NCI-H1694 (cell line): ENCODE measurements at regions not wholly inside any gene's neighbourhood (a gene's known extent, or its start where the extent isn't known, plus 50 kb on each side); places are given as distances from the start of the nearest gene placed in this dataset.
"Not testable (repeated sequence)": the region's sequence is repeated elsewhere in the genome, so short reads cannot be mapped to it uniquely, and the experiment has no call there.

ENCODE experiments used
- DNase-seq: peaks from one replicate; lab custom pipeline; 2025; lab: John Stamatoyannopoulos, UW

DNA sequence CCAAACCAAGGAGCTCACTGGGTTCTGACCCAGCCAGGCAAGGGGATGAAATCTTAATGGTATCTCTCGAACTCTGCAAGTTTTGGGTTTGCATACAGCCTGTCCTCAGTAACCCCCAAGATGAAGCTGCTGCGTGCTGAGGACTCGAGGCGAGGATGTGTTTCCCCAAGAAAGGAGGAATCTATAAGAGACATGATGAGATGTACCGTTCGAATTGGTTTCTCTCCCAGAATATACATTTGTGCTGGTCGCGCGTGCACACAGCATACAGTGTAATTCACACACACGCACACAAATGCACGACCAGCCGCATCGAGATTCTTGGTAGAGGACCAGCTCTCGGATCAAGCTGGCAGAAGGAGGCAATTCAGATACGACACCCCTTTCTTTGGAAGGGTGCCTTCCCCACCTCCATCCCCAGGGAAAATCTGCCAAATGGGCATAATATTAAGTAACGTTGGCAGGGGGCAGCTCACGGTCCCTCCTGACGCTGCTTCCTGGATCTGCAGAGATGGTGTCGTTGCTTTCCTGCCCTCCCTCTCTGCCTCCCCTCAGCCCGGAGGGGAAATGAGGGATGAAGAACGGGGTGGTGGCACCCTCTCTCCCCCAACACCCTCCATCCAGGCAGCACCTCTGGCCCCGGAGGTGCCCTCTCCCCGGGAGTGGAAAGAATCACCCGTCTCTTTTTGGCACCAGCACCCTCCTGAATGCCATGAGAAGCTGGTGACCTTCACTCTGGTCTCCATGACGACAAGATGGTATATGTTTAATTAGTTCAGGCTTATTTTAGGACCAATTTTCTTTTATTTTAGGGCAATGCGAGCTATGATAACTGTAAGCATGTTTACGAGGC is 310.2 kb downstream of the ZNF536 start:
- DNase-seq = no peak

DNA sequence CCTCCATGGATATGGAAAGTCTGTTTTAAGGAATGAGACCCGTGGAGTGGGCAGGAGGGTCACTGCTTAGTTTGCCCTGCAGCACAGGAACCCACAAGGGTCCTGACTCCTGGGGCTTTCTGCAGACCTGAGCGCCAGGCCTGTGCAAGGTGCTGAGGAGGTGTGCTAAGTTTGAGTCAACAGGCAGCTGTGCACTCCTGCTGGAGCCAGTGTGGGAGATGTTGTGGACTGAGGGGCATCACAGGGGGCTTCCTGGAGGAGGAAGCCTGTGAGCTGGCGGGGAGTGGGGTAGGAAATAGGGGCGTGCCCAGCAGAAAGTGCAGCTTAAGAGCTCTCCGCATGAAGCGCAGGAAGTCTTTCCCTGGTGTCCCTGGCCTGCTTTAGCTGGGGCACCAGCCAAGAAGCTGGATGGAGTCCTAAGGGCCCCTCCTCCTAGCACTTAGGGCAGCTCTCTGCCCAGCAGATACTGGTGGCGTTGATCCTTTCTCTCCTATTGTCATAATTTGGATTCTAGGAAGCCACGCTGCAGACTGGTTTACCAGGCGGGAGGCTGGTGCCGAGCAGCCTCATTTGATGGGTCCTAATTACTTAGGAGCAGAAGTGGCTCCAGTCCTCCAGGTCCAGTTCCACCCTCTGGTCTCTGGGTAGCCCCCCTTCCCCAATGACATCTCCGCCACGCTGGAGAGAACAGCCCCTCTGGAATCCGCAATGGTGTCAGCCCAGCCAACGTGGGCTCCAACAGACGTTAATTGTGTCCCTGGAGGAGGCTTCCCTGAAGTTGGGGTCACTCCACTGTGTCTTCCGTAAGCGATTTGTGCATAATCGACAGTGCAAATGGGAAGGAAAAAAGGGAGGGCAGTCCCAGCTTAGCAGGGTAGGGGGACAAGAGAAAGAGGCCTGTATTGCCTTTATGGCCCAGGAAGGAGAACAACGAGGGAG is 309.2 kb downstream of the ZNF536 start:
- no peak for DNase-seq

DNA sequence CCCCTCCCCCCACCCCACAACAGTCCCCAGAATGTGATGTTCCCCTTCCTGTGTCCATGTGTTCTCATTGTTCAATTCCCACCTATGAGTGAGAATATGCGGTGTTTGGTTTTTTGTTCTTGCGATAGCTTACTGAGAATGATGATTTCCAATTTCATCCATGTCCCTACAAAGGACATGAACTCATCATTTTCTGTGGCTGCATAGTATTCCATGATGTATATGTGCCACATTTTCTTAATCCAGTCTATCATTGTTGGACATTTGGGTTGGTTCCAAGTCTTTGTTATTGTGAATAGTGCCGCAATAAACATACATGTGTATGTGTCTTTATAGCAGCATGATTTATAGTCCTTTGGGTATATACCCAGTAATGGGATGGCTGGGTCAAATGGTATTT is 308.2 kb downstream of the ZNF536 start:
- not testable (repeated sequence) for DNase-seq

DNA sequence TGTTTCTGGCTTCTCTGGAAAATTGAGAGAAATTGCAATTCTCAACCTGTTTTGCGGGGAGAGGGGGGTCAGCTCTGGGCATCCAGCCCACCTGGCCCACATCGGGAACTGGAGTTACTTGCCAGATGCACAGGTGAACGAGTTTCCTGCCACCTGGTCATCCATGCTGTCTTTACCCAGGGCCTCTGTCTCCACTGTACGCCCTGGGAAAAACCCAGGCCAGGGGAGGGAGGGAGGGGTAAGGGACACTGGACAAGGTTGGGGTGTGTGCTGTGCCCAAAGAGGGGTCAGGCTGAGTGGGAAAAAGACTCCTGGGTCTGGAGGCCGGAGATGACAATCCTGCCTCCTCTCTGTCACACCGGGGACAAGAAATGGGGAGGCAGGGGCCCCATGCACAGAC is 307.6 kb downstream of the ZNF536 start:
- DNase-seq = no peak

DNA sequence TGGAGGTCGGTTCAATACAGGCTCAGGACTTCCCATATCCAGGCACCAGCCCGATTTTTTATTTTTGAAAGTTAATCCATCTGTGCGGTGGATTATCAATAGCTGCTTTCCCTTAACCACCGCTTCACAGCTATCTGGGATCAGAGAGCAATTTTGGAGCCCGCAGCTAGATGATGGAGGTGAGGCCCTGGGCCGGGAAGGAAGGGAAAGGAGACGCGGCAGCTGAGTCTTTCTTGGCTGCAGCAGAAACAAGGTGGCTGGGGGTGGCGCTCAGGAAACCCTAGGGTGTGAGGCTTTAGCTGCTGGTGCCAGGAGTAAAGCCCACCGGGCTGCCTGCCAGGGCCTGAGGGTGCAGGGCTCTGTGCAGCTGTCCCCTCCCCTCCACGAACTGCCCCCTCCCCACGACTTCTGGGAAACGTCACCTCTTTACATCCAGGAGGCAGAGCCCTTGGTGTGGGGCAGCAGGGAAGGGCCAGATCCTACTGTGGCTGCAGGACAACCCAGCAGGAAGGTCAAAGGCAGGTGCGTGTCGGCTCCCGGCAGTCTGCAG is 307.0 kb downstream of the ZNF536 start:
- DNase-seq = no peak

DNA sequence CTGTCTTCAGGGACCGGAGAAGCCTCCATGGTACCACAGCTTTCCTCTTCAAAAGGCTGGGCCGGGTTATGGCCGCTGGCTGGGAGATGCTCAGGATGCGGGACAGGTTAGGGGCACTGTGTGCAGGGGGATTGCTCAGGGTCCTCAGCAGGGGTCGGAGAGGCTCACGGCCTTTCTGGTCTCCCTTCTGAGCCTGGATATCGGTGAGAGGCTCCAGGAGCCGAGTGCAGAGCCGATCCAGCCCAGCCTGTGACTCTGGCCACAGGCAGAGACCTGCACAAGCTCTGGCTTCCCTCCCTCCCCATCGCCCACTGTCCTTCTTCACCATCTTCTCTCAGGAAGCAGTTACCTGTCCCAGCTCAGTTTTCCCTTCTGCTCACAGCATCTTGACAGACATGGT is 306.0 kb downstream of the ZNF536 start:
- DNase-seq = no peak

DNA sequence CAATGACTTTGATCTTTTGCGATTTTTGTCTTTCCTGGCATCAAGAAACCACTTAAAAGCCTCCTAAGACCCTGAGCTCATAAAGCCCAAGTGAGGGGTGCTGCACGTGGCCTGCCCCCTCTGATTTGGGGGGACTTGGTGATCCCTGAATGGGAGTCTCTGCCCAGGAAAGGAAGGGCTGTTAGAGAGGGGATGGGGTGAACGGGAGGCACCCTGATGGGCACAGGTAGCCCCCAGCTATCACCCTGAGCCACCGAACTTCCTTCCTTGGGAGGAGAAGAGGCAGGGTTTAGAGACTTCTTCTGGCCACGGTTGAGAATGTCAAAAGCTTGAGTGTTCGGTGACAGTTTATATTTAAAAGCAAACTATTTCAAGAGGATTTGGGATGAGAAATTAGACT is 305.5 kb downstream of the ZNF536 start:
- no peak for DNase-seq

DNA sequence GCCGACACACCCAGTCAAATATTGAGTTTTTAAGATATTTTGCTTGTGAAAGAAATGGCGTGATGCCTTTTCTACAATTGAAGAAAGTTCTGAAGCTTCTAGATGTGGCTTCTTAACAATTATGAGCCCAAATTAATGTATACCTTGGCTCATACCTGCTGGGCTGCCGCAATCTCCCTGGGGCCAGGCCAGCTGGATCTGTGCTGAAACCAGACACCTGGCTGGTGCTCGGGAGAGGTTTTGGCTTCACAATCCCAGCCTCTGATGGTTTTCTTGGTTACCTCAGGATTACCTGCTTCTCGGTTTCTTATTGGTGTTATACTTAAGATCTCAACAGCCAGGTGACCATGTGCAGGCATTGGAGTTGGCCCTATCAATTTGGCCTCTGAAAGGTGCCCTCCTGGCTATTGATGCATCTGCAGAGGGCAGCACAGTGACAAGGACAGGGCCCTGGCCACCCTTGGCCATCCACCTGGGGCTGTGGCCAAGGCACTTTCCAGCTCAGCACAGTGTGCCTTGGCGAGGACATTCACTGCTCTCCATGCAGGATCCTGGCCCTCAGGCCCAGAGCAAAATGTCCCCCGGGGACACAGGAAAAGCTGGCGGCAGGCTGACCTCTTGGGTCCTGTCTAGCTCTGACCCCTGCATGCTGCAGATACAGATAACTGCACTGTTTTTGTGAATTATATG is 305.0 kb downstream of the ZNF536 start:
- no peak for DNase-seq

DNA sequence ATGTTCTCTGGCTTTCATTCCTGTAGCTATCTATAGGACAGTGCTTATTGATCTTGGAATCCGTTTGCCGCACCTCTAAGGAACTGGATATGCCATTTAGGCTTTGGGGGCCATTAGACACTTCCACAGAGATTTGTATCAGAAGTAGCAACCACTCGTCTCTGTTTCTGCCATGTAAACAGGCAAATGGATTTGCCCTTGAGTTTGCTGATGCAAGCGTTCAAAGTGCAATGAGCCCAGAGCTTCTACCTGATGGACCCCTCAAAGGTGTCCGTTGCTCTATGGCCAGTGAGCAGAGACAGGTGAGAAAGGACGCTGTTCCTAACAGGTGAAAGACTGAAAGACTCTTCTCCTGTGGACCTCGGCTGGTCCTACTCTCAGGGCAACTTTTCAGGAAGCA is 302.9 kb downstream of the ZNF536 start:
- no peak for DNase-seq

DNA sequence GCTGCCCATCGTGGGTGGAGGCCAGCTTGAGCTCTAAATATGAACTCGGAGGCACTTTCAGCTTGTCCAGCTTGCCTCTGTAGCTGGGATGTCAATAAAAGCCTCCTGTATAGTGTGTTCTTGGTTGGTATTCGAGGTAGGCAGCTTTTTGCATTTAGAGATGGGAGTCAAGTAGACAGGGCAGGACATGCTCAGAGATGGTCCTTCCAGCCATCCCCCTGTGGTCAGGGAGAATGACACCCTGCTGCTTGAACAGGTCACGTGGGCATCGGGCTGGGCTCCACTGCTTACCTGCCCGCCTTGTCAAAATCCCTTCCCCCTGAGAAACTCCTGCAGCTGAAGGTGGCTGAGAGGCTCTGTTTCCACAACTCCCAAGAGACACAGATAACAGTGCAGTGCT is 302.5 kb downstream of the ZNF536 start:
- no peak for DNase-seq

DNA sequence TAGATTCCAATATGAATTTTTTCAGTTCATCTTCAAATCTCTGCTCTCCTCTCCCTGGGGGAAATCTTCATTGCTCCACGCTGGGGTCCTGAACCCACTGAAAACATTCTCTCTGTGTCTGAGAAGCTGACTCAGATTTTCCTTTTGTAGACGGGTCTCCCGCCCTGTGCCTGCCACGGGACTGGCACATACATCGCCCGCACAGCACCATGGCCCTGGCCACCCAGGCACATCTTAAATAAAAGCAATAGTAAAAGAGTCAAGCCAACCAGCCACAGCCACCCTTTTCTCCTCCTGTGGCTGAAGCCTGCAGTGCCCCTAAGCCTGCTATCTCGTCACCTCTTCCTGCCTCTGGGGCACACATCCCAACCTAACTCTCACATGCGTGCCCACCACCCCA is 301.2 kb downstream of the ZNF536 start:
- DNase-seq = no peak

DNA sequence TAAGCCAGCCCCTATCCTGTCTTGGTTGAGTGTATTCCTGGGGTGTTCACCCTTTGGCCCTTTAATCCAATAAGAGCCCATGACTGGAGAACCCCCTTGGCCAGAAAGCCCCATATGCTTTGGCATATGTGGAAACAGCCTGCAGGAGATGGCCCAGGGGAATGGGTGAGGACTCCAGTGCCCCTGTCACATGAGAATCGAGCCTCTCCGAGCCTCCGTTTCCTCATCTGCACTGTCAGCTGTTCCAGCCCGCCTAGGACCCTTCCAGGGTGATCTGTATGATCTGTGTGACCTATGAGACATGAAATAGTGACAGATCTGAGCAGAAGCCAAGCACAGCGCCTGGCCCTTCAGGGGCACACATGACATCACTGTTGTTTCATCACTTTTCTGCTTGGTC is 300.7 kb downstream of the ZNF536 start:
- no peak for DNase-seq

DNA sequence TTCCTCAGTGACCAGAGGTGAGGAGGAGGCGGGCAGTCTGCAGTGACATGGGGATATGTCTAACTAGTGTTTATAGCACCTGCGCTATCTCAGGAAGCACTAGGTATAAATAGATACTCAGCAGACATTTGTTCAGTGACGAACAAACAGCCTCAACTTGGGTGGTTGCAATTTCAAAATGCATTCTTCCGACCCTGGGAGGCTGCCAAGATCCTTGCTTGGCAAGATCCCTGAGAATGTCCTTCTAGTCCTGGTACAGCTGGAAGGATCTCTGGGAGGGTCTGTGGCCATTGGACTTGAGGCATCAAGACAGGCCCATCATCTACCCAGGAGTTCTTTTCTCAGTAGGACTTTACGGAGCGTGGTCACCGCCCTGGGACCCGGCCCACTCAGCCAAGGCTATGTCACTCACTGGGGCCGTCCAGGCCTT is 299.5 kb downstream of the ZNF536 start:
- no peak for DNase-seq

DNA sequence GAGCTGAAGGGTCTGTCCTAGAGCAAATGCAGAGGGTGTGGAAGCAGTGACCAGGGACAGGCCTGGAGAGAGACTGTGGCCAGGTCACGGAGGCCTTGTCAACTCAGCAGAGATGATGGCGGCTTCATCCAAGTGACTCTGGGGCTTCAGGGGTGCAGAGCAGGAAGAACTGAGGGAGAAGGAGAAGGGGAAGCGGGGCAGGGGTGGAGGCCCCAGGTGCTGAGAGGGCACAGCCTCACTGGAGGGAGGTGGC is 299.1 kb downstream of the ZNF536 start:
- no peak for DNase-seq

DNA sequence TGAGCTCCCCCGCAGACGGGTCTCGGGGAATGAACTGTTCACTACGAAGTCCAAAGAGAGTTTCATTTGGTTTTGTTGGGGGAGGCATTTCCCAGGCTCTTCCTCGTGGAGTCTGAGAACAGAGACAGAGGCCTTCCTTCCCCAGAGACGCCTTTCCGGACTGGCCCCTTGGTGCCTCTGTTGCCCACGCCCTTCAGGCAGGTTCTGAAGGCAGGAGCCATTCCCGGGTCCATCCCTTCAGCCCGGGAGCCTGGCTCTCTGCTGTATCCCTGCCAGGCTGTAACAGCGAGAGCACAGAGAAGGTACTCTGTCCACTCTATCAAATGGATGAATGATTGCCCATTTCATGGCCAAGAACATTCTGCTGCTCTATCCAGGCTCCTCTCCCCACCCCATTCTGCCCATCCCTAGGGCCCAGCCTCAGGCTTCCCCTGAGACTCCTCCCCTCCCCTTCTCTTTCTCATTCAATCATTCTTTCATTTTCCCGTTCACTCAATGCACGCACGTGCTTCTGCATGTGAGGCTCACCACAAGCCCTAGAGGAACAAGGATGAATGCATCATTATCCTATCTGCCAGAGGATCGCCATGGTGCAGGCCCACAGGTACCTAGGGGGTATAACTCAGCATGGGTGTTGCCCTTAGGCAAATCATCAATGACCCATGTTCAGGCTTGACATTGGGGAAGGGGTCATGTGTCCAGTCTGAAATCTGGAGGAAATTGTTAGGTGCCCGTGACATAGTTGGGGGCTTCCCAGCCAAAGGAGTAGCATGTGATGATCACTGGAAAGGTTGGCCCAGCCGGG is 298.6 kb downstream of the ZNF536 start:
- DNase-seq = no peak

DNA sequence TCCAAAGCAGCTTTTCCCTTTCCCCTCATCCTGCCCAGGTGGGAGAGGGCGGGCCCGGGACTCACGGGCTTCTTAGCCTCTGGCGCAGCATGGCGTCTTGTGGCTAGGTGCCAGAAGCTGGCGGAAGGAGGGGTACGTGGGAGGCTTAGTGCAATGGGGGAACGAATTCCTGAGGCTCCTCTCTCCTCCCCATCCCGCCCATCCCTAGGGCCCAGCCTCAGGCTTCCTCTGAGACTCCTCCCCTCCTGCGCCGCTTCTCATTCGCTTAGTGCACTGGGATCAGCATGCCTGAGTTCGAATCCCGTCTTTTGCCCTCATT is 297.8 kb downstream of the ZNF536 start:
- DNase-seq = no peak

DNA sequence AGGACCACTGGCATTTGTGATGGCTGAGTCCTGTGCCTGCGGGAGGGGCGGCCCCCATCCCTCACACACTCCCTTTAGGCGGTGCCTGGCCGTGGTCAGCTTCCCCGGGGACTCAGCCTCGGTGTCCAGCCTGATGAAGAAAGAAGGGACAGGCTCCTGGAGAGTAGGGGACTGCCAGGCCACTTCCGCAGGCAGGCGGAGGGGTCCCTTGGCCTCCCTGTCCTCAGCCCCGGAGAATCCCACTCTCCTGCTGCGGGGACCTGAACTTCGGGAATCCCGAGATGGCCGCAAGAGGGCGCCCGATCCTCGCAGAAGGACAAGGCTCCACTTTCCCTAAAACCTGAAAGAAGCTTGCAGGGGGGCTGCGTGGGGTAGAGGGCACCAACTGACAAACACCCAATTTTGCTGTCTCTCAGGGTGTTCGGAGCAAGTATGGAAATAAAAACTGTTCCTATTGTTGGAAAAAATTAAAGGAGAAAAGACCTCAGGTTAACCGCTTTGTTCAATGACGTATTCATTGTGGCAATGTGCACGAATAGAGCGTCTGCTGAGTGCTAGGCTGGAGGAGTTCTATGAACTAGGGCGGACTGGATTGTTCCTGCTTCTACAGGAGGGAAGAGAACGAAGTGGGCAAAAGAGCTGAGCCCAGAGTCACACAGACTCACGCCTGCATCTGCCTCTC is 297.3 kb downstream of the ZNF536 start:
- peak; percentile 6 for DNase-seq

DNA sequence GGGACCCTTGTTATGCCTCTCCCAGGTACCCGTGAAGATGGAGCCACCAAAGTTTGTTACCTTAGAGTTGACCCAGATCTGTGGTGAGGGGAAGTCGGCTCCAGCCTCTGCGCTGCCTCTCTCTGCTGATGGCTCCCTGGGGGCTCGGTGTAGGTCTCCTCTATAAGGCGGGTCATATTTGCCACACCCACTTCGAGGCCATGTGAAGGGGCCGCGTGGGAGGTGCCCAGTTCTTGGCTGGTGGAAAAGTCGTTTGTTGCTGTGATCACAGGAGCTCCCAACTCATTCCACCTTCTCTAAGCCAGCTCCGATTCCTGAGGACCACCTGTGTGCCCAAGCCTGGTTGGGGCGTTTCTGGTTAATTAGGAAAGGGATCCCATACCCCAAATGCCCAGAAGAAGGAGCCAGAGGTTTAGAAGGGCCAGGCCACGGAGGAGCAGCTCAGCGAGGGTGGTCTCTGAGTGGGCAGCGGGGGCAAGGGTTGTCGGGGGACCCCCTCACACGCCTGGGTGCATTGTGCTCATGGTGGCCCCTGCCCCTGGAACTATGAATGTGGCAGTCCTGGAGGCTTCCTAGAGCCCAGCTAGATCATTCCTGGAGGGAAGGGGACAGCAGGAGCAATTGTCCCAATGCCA is 296.5 kb downstream of the ZNF536 start:
- DNase-seq = no peak

DNA sequence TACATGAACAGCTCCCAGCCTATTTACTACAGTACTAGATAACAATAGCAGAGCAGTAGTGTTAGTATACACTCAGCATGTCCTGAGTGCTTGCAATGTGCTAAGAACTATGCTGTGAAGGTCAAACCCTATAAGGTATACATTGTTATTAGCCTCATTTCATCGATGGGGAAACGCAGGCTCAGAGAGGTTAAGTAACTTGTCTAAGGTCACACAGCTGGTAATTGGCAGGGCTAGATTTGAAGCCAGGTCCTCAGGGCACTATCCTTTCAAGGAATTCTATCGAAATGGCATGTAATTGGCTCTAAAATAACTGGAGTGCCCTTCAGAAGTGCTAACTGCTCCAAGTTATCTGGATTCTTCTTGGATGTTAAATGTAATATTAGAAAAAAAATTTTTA is 295.6 kb downstream of the ZNF536 start:
- DNase-seq = no peak

DNA sequence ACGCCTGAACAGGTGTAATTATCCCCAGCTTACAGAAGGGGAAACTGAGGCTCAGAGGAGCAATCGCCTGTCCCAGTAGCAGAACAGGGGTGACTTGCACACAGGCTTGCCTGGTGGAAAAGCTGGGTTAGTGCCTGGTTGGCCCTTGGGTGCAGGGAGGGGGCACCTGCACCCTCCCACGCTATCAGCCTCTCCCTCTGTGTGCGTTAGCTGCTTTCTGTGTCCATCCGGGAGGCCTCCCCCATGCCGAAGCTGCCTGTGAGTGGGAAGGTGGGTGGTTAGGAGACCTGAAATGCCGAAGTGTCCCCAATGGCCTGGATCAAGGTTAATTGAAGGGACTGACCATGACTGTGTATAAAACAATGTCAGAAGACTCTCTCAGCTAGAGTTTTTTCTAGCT is 295.0 kb downstream of the ZNF536 start:
- no peak for DNase-seq

DNA sequence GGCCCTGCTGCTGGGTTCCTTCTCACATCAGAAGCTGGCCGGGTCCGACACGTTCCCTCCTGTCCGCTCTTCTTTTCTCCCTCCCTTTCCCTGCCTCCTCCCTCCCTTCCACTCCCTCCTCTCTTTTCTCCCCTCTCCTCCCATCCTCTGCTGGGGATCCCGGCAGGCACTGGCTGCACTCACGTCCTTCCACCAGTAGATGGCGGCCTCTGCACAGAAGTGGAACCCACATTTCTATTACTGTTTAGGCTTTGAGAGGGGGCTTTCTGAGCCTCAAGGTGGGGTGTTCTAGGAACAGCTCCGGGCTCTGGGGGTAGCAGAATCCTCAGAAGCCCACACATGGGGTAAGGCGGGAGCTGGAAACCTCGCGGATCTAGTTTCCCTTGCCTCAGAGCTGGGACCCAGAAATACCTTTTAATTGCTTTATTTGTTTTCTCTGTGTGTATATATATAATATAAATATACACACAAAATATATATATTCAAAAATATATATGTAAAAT is 294.2 kb downstream of the ZNF536 start:
- no peak for DNase-seq
